Effector memory CD4-positive, alpha-beta T cell (primary cell): ENCODE measurements at regions not wholly inside any gene's neighbourhood (a gene's known extent, or its start where the extent isn't known, plus 50 kb on each side); places are given as distances from the start of the nearest gene placed in this dataset.

Source experiments
- DNase-seq, 3 donors: peaks; one replicate each; pipeline ENCODE4 v3.0.0-alpha.2; 2020
- H3K27ac ChIP-seq: 2 replicates; pipeline ENCODE4 v1.7.0; 2013; ENCODE audit warnings: mild to moderate bottlenecking, low read length, moderate library complexity; ENCODE audit not compliant: insufficient read depth, poor library complexity, severe bottlenecking
- H3K27me3 ChIP-seq: replicated peaks from 2 replicates; pipeline ENCODE4 v1.7.0; 2013; ENCODE audit warnings: mild to moderate bottlenecking, low read length; ENCODE audit not compliant: insufficient read depth, control insufficient read depth, poor library complexity, severe bottlenecking
- H3K36me3 ChIP-seq: 2 replicates; pipeline ENCODE4 v1.7.0; 2013; ENCODE audit warnings: mild to moderate bottlenecking, low read length, moderate library complexity; ENCODE audit not compliant: control insufficient read depth, insufficient read depth
- H3K4me1 ChIP-seq: 2 replicates; pipeline ENCODE4 v1.7.0; 2013; ENCODE audit warnings: low read length, mild to moderate bottlenecking; ENCODE audit not compliant: control insufficient read depth, insufficient read depth, poor library complexity, severe bottlenecking
- H3K4me3 ChIP-seq: 2 replicates; pipeline ENCODE4 v1.7.0; 2013; ENCODE audit warnings: low read length, low read depth, mild to moderate bottlenecking; ENCODE audit not compliant: insufficient read depth, poor library complexity, severe bottlenecking
- H3K9me3 ChIP-seq: 2 replicates; pipeline ENCODE4 v1.7.0; 2013; ENCODE audit warnings: mild to moderate bottlenecking, low read length, moderate library complexity; ENCODE audit not compliant: control insufficient read depth

DNA sequence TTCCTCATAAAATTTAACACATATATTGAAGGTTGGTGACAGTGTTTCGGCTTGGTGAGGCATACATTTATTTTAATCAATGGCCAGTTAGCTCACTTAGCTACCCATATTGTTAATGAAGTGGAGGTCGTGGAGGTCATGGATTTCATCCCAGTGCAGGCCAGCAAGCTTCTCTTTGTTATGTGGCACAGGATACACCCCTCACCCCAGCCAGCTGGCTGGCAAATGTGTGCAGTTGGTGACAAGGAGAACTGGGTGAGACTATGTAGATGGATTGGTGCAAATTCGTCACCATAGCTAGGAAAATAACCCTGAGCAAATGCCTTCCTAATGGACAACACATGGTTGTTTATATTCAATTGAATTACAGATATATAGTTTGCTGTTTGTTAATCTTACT, 50.5 kb upstream of the FOXP2 start:
- Histone ChIP-seq H3K27ac (no peak overlapping the region), H3K27me3 (no peaks in the 10 kb centered on the region), H3K4me3 (no peak overlapping the region), H3K36me3 (no peaks in the 10 kb centered on the region), H3K4me1 (no peaks in the 10 kb centered on the region), H3K9me3 (no peaks in the 10 kb centered on the region)
- DNase-seq, result no peak

DNA sequence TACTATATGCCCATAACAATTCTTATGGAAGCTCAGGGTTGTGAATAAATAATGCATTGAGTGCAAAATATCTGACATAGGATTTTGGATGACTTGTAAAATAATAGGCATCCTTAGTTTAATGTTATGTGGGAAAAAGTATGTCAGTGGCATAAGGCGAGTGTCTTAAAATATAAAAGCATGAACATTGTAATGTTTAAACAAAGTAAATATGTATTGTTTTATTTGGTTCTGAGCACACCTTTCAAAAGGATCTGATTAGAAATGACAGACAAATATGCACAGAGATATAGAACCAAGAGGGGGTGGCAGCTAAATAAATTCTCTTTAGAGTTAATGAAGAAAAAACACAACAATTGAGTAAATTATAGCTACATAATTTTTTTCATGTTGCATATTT, 51.3 kb upstream of the FOXP2 start:
- DNase-seq, result no peak
- no peaks in the 10 kb centered on the region for H3K9me3 ChIP-seq
- H3K4me1 ChIP-seq, result no peaks in the 10 kb centered on the region
- H3K4me3 ChIP-seq, result no peak overlapping the region
- H3K27me3 ChIP-seq, result no peaks in the 10 kb centered on the region
- no peaks in the 10 kb centered on the region for H3K36me3 ChIP-seq
- H3K27ac ChIP-seq, result no peak overlapping the region

DNA sequence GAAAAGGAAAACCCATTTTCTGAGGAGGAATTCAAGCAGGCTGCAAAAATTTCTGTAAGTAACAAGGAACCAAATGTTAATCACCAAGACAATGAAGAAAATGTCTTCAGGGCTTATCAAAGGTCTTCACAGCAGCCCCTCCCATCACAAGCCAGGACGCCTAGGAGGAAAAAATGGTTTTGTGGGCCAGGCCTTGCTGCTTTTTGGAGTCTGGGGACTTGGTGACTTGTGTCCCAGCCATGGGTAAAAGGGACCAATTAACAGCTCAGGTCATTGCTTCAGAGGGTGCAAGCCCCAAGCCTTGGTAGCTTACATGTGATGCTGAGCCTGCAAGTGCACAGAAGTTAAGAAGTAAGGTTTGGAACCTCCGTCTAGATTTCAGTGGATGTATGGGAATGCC, 55.7 kb upstream of the FOXP2 start:
- Histone ChIP-seq H3K4me3 (no peak overlapping the region), H3K9me3 (no peaks in the 10 kb centered on the region), H3K4me1 (no peaks in the 10 kb centered on the region), H3K36me3 (no peaks in the 10 kb centered on the region), H3K27me3 (no peaks in the 10 kb centered on the region), H3K27ac (no peak overlapping the region)
- no peak for DNase-seq

DNA sequence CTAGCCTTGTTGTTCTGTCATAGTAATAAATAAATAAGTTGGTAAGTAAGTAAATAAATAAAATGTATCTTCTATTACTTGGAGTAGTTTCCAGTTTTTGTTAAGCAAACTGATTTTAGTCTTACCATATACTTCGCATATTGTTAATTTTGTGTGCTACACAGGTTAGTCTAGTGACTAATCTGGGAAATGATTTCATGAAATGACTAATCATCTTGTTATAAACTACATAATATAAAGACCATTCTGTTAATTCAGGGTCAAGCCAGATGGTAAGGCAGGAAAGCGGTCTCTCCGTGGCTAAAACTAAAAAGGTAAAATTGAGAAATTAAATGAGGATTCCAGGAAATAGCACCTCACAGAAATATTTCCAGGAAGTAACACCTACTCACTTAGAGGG, 58.5 kb upstream of the FOXP2 start:
- no peak for DNase-seq
- H3K27me3 ChIP-seq, result no peaks in the 10 kb centered on the region
- H3K9me3 ChIP-seq, result no peaks in the 10 kb centered on the region
- no peak overlapping the region for H3K27ac ChIP-seq
- H3K36me3 ChIP-seq, result no peaks in the 10 kb centered on the region
- H3K4me3 ChIP-seq, result no peak overlapping the region
- no peaks in the 10 kb centered on the region for H3K4me1 ChIP-seq

DNA sequence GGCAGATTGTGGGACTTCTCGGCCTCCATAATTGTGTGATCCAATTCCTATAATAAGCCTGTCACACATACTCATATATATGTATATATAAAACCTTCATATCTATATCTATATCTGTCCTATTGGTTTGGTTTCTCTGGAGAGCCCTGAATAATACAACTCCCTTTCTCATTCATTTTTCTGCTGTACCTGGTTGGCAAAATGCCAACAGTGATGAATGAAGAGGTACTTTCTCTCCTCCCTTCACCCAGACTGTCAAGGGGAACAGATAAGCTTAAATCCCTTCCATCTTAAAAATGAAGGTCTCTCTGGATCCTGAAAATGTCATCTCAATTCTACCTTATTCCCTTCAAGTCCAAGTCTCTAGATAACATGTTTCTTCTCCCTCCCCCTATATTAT, 60.3 kb upstream of the FOXP2 start:
- Histone ChIP-seq H3K4me3 (no peak overlapping the region), H3K36me3 (no peaks in the 10 kb centered on the region)

DNA sequence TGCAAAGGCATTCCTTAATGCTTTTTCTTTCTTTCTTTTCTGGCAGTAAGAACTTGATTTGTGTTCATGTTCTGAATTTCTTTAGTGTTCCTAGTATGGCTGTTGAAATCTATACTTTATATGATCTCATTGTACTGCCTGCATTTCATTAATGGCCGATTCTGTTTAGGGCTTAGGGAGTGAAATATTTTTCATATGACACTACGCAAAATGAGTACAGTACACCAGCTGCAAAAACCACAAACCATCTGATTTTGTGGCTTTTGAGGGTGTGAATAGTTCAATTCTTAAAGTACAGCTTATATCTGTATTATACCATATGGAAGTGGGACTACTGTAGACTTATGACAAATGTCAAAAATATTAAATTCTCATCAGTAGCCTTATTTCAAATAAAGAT, 69.1 kb upstream of the FOXP2 start:
- H3K4me1 ChIP-seq, result no peaks in the 10 kb centered on the region
- H3K9me3 ChIP-seq, result no peaks in the 10 kb centered on the region
- no peak overlapping the region for H3K4me3 ChIP-seq
- DNase-seq, result no peak
- H3K27ac ChIP-seq, result no peak overlapping the region
- H3K27me3 ChIP-seq, result no peaks in the 10 kb centered on the region
- no peaks in the 10 kb centered on the region for H3K36me3 ChIP-seq

More for the DNA sequence above, 60.3 kb upstream of the FOXP2 start:
- DNase-seq, result no peak
- Histone ChIP-seq H3K27me3 (no peaks in the 10 kb centered on the region), H3K4me1 (no peaks in the 10 kb centered on the region), H3K9me3 (no peaks in the 10 kb centered on the region), H3K27ac (no peak overlapping the region)

DNA sequence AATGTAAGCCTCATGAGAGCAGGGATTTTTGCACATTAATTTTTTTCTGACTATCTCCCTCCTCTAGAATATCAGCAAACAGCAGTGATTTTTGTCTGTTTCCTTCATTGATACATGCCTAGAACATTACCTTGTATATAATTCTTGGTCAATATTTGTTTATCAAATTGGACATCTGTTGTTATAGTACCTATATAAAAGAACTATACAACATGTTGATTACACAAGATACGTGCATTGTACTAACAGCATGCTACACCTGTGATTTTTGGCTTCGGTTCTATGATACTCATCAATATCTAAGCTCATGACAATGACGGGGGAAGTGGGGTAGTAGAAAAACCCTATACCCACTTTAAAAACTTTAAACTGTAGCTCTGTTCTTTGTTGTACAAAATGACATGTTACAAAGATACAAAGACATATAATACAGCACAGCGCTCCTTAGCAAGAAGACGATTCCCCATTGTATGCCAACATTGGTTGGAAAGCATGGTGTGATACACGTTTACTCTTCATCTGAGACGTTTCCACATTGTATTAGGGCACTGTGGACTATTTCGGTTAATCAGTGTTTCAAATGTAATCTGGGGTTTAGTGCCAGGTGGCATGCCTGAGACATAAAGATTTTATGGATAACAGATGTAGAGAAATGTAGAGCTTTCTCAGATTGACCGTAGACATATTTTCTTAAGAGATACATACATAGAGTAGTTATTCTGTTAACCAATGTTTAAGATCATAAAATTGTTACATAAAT, 70.5 kb upstream of the FOXP2 start:
- H3K27ac ChIP-seq, result no peak overlapping the region
- H3K9me3 ChIP-seq, result no peaks in the 10 kb centered on the region
- DNase-seq, result no peak
- H3K4me1 ChIP-seq, result no peaks in the 10 kb centered on the region
- H3K27me3 ChIP-seq, result no peaks in the 10 kb centered on the region
- no peaks in the 10 kb centered on the region for H3K36me3 ChIP-seq
- no peak overlapping the region for H3K4me3 ChIP-seq

DNA sequence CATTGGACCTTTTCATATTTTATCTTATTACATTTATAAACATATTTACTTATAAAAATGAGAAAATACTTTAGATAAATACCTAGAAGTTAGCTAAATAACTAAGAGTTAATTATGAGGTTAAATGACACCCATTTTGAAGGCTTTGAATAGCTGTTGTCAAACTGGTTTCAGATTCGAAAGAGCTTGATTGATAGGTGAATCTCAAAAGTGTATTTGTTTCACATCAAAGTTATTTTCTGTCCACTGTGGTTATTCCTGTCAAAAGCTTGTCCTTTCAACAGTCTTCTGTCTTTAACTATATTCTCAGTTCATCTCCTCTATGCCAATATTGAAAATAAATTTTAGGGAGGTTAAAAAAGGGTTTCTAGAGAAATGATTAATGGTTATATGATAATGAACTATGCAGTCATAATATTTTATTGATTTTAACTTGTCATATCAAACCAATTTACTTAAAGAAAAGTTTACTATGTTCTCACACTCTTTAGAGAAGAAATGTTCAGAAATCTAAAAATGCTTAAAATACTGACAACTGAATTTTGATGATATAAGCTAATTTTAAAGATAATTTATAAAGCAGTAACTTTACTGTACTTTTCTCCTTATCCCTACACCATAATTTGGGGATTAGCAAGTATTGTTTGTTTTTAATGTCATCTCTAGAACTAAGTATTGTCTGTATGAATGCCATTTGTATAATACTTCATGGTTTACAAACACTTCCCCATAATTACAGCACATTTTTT, 72.0 kb upstream of the FOXP2 start:
- no peak overlapping the region for H3K4me3 ChIP-seq
- no peak overlapping the region for H3K27ac ChIP-seq
- no peaks in the 10 kb centered on the region for H3K27me3 ChIP-seq
- no peaks in the 10 kb centered on the region for H3K4me1 ChIP-seq
- H3K9me3 ChIP-seq, result no peaks in the 10 kb centered on the region
- no peak for DNase-seq
- H3K36me3 ChIP-seq, result no peaks in the 10 kb centered on the region

DNA sequence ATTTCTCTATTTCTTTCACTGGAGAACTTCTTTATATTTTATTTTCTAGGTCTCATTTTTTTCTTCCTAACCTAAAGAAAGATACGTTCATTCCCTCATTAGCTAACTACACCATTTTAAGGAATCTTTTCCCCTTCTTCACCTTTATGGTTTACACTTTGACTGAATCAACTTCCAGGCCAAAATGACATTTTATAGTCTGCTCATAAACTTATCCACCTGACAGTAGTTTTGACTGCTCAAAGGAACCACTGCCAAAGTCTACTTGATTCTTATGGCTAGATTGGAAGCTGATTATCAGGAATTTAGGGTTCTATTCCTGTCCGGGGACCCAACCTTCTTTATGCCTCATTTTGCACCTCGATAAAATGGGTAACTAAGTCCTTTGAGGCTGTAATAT, 73.0 kb upstream of the FOXP2 start:
- H3K4me3 ChIP-seq, result no peak overlapping the region
- H3K27ac ChIP-seq, result no peak overlapping the region
- no peaks in the 10 kb centered on the region for H3K9me3 ChIP-seq
- no peaks in the 10 kb centered on the region for H3K36me3 ChIP-seq
- no peak for DNase-seq
- H3K27me3 ChIP-seq, result no peaks in the 10 kb centered on the region
- no peaks in the 10 kb centered on the region for H3K4me1 ChIP-seq

DNA sequence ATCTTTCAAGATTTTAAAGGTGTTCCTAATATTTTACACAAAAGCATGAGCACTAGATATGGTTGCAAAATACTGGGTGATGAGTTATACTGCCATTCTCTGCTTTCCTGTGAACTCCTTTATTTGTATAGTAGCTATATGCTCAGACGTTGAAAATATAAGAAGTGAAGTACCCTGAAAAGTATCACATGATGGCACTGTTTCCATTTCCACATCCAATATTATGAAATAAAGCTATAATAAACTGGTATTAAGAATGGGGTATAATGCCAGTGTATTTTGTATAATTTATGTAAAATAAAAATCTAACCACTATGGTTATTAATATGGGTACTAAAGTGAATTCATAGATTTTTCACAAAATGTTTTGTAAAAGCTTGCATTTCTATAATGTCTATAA, 79.6 kb upstream of the FOXP2 start:
- no peaks in the 10 kb centered on the region for H3K9me3 ChIP-seq
- no peak overlapping the region for H3K27ac ChIP-seq
- no peak overlapping the region for H3K4me3 ChIP-seq
- no peaks in the 10 kb centered on the region for H3K27me3 ChIP-seq
- no peaks in the 10 kb centered on the region for H3K4me1 ChIP-seq
- H3K36me3 ChIP-seq, result no peaks in the 10 kb centered on the region
- DNase-seq, result no peak
